Hepatocyte (in vitro differentiated cells): ENCODE measurements at regions not wholly inside any gene's neighbourhood (a gene's known extent, or its start where the extent isn't known, plus 50 kb on each side); places are given as distances from the start of the nearest gene placed in this dataset.

Experiments used
- EZH2 ChIP-seq: fragments of 200-600 bp; sonication (generic); IDR thresholded peaks from 2 replicates; pipeline ENCODE4 v1.6.1; 2016; ENCODE audit warnings: antibody characterized with exemption, mild to moderate bottlenecking, borderline replicate concordance
- TF ChIP-seq, protein P1 (sequence below): fragments of 200-600 bp; sonication (generic); IDR thresholded peaks from 2 replicates; pipeline ENCODE4 v1.5.1; 2016; ENCODE audit warnings: antibody characterized with exemption, mild to moderate bottlenecking; ENCODE audit not compliant: poor library complexity

DNA sequence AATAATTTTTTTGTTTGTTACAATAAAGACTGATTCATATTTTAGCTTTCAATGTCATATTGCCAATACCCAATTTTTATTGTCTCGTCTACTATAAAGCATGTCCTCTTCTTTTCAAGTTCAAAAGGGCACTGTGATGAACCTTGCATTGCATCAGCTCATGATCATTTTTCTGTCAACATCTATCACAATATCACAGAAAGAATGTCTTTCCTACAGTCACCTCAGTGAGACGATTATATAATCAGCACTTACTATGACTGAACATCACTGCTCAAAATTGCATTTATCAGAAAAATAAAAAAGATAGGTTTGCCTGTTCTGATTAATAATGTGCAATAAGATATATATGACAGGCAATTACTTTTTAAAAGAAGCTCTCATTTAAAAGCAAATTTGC is 228.7 kb upstream of the LRFN5 start:
- TF ChIP-seq, protein P1, sequence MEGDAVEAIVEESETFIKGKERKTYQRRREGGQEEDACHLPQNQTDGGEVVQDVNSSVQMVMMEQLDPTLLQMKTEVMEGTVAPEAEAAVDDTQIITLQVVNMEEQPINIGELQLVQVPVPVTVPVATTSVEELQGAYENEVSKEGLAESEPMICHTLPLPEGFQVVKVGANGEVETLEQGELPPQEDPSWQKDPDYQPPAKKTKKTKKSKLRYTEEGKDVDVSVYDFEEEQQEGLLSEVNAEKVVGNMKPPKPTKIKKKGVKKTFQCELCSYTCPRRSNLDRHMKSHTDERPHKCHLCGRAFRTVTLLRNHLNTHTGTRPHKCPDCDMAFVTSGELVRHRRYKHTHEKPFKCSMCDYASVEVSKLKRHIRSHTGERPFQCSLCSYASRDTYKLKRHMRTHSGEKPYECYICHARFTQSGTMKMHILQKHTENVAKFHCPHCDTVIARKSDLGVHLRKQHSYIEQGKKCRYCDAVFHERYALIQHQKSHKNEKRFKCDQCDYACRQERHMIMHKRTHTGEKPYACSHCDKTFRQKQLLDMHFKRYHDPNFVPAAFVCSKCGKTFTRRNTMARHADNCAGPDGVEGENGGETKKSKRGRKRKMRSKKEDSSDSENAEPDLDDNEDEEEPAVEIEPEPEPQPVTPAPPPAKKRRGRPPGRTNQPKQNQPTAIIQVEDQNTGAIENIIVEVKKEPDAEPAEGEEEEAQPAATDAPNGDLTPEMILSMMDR, result no peak
- TF ChIP-seq EZH2, result no peak
